ENCODE measurements at regions not wholly inside any gene's neighbourhood (a gene's known extent, or its start where the extent isn't known, plus 50 kb on each side); places are given as distances from the start of the nearest gene placed in this dataset.

- no peak for TF ChIP-seq POLR2A (IDR thresholded peaks at IDR 0.05; ENCODE audit: extremely low read depth, insufficient read length)
- no peak for TF ChIP-seq CTCF (IDR thresholded peaks at IDR 0.05; ENCODE audit: low read depth, low read length)
- TF ChIP-seq MYC (IDR thresholded peaks at IDR 0.05; ENCODE audit: low read depth, low read length): no peak
These were observed 881.5 kb downstream of the LTN1 start for GRCh38 chr21:28111151-28111619.

Data from NB4 (cell line).